ENCODE measurements at regions not wholly inside any gene's neighbourhood (a gene's known extent, or its start where the extent isn't known, plus 50 kb on each side); places are given as distances from the start of the nearest gene placed in this dataset.

DNA sequence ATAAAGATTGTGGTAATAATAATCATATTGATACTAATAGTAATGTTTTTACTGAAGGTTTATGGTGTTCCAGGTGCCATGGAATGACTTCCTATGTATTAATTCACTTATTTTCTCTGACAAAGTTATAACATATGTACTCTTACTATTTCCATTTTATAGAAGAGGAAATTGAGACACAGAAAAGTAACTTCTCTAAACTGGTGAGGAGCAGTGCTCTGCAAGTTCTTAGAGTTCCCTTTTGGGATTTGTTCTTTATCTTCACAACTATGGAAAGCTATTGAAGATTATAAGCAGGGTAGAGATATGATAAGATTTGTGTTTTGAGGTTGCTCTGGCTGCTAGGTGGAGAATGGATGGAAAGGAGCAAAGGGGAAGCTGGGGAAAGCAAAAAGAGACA is 83.9 kb upstream of the OLFM4 start:
- TF ChIP-seq, protein P1, sequence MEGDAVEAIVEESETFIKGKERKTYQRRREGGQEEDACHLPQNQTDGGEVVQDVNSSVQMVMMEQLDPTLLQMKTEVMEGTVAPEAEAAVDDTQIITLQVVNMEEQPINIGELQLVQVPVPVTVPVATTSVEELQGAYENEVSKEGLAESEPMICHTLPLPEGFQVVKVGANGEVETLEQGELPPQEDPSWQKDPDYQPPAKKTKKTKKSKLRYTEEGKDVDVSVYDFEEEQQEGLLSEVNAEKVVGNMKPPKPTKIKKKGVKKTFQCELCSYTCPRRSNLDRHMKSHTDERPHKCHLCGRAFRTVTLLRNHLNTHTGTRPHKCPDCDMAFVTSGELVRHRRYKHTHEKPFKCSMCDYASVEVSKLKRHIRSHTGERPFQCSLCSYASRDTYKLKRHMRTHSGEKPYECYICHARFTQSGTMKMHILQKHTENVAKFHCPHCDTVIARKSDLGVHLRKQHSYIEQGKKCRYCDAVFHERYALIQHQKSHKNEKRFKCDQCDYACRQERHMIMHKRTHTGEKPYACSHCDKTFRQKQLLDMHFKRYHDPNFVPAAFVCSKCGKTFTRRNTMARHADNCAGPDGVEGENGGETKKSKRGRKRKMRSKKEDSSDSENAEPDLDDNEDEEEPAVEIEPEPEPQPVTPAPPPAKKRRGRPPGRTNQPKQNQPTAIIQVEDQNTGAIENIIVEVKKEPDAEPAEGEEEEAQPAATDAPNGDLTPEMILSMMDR (IDR thresholded peaks at IDR 0.05) = no peak
- no peak for TF ChIP-seq EZH2 (IDR thresholded peaks at IDR 0.05; ENCODE audit: borderline replicate concordance, insufficient read depth, low read depth, low read length, poor library complexity, severe bottlenecking)
